SU-DHL-6 (cell line): ENCODE measurements at regions not wholly inside any gene's neighbourhood (a gene's known extent, or its start where the extent isn't known, plus 50 kb on each side); places are given as distances from the start of the nearest gene placed in this dataset.

Experiments used
- H2AFZ ChIP-seq: fragments of 200-600 bp; sonication (generic); 2 replicates; pipeline ENCODE4 v1.6.1; 2014; ENCODE audit warnings: low read depth, mild to moderate bottlenecking, moderate library complexity, mixed read lengths, antibody characterized with exemption, low read length; ENCODE audit not compliant: severe bottlenecking
- H3F3A ChIP-seq: fragments of 200-600 bp; shearing (Covaris generic); 2 replicates; pipeline ENCODE4 v1.6.0; 2016; ENCODE audit warnings: antibody characterized with exemption, mild to moderate bottlenecking; ENCODE audit not compliant: insufficient read depth
- H3K27ac ChIP-seq: fragments of 200-600 bp; sonication (generic); 2 replicates; pipeline ENCODE4 v1.5.1; 2016; ENCODE audit warnings: low read depth, mild to moderate bottlenecking, low read length, moderate library complexity, mixed read lengths
- H3K27me3 ChIP-seq: fragments of 200-600 bp; sonication (generic), shearing (Covaris generic); 2 replicates; pipeline ENCODE4 v1.6.0; 2014; ENCODE audit warnings: mild to moderate bottlenecking, low read length
- H3K36me3 ChIP-seq: fragments of 200-600 bp; sonication (generic); 2 replicates; pipeline ENCODE4 v1.6.1; 2014; ENCODE audit warnings: mild to moderate bottlenecking, low read length, mixed read lengths
- H3K4me2 ChIP-seq: fragments of 300-600, 200-600 bp; shearing (Covaris generic), sonication (generic); 2 replicates; pipeline ENCODE4 v1.6.0; 2014; ENCODE audit warnings: low read length, low read depth, mild to moderate bottlenecking; ENCODE audit not compliant: poor library complexity, severe bottlenecking
- H3K4me3 ChIP-seq: fragments of 200-600 bp; sonication (generic); 2 replicates; pipeline ENCODE4 v1.5.1; 2014; ENCODE audit warnings: antibody characterized with exemption, low read length, mild to moderate bottlenecking, mixed read lengths; ENCODE audit not compliant: insufficient read depth, poor library complexity, severe bottlenecking
- H3K79me2 ChIP-seq: fragments of 200-600 bp; sonication (generic); 2 replicates; pipeline ENCODE4 v1.6.1; 2014; ENCODE audit warnings: mild to moderate bottlenecking, low read length, moderate library complexity; ENCODE audit not compliant: insufficient read depth
- H3K9ac ChIP-seq: fragments of 200-600 bp; sonication (generic); 2 replicates; pipeline ENCODE4 v1.7.0; 2014; ENCODE audit warnings: mild to moderate bottlenecking, low read length
- H3K9me2 ChIP-seq: fragments of 200-600 bp; sonication (generic); replicated peaks from 2 replicates; pipeline ENCODE4 v1.6.1; 2014; ENCODE audit warnings: low read length; ENCODE audit not compliant: insufficient read depth
- H3K9me3 ChIP-seq: fragments of 200-600 bp; sonication (generic); 2 replicates; pipeline ENCODE4 v1.6.1; 2014; ENCODE audit warnings: low read length, mixed read lengths; ENCODE audit not compliant: insufficient read depth
- H4K20me1 ChIP-seq: fragments of 200-600 bp; sonication (generic); 2 replicates; pipeline ENCODE4 v1.6.1; 2014; ENCODE audit warnings: low read depth, mild to moderate bottlenecking, antibody characterized with exemption, low read length, moderate library complexity, mixed read lengths
- EZH2phosphoT487 ChIP-seq: fragments of 200-600 bp; sonication (generic), shearing (Covaris generic); conservative IDR thresholded peaks from 2 replicates; pipeline ENCODE4 v1.6.1; 2018; ENCODE audit warnings: mild to moderate bottlenecking, antibody characterized with exemption, low read length, moderate library complexity, mixed read lengths
- TF ChIP-seq, protein P1 (sequence below): fragments of 200-600 bp; sonication (generic); IDR thresholded peaks from one replicate; pipeline ENCODE4 v1.5.1; 2017; ENCODE audit warnings: antibody characterized with exemption, mild to moderate bottlenecking, low read length, moderate library complexity; ENCODE audit not compliant: insufficient read depth, poor library complexity, severe bottlenecking

DNA sequence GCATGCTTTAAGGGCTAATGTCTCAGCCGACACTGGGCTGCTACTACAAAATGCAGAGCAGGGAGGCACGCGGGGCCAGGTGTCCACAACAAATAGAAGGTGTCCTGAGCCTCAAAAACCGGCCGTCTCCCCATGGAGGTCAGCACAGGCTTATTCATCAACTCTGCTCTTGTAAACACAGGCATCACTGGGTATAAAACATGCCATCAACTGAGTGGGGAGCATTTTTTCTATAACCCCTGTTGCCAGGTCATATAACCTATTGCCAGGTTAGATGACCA, 271.6 kb downstream of the AUH start:
- no peak for TF ChIP-seq EZH2phosphoT487
- TF ChIP-seq, protein P1, sequence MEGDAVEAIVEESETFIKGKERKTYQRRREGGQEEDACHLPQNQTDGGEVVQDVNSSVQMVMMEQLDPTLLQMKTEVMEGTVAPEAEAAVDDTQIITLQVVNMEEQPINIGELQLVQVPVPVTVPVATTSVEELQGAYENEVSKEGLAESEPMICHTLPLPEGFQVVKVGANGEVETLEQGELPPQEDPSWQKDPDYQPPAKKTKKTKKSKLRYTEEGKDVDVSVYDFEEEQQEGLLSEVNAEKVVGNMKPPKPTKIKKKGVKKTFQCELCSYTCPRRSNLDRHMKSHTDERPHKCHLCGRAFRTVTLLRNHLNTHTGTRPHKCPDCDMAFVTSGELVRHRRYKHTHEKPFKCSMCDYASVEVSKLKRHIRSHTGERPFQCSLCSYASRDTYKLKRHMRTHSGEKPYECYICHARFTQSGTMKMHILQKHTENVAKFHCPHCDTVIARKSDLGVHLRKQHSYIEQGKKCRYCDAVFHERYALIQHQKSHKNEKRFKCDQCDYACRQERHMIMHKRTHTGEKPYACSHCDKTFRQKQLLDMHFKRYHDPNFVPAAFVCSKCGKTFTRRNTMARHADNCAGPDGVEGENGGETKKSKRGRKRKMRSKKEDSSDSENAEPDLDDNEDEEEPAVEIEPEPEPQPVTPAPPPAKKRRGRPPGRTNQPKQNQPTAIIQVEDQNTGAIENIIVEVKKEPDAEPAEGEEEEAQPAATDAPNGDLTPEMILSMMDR = no peak
- H3F3A ChIP-seq = no peaks in the 10 kb centered on the region
- no peaks in the 10 kb centered on the region for H3K79me2 ChIP-seq
- H3K4me2 ChIP-seq = no peak overlapping the region
- no peaks in the 10 kb centered on the region for H3K9me2 ChIP-seq
- no peaks in the 10 kb centered on the region for H3K27me3 ChIP-seq
- H3K27ac ChIP-seq = no peak overlapping the region
- H2AFZ ChIP-seq = no peak overlapping the region
- no peaks in the 10 kb centered on the region for H3K36me3 ChIP-seq
- H3K9ac ChIP-seq = no peak overlapping the region
- no peaks in the 10 kb centered on the region for H3K9me3 ChIP-seq
- no peak overlapping the region for H3K4me3 ChIP-seq
- no peaks in the 10 kb centered on the region for H4K20me1 ChIP-seq

GRCh38 chr9:91092214-91092613, 269.5 kb downstream of the AUH start:
- Histone ChIP-seq H3K9me3 (no peaks in the 10 kb centered on the region), H3K9ac (no peak overlapping the region), H4K20me1 (no peaks in the 10 kb centered on the region), H2AFZ (no peak overlapping the region), H3K27me3 (no peaks in the 10 kb centered on the region), H3K4me3 (no peak overlapping the region), H3K9me2 (no peaks in the 10 kb centered on the region), H3K36me3 (no peaks in the 10 kb centered on the region), H3K27ac (no peak overlapping the region), H3K79me2 (no peaks in the 10 kb centered on the region), H3F3A (no peaks in the 10 kb centered on the region), H3K4me2 (no peak overlapping the region)
- no peak for TF ChIP-seq EZH2phosphoT487
- TF ChIP-seq, protein P1 = no peak

- no peak overlapping the region for H2AFZ ChIP-seq
- H3K79me2 ChIP-seq = no peaks in the 10 kb centered on the region
- no peak overlapping the region for H3K4me2 ChIP-seq
- no peaks in the 10 kb centered on the region for H3K27me3 ChIP-seq
- H3K9me3 ChIP-seq = no peaks in the 10 kb centered on the region
- H3K9me2 ChIP-seq = no peaks in the 10 kb centered on the region
- no peak for TF ChIP-seq EZH2phosphoT487
- TF ChIP-seq, protein P1 = no peak
- no peak overlapping the region for H3K4me3 ChIP-seq
- no peaks in the 10 kb centered on the region for H4K20me1 ChIP-seq
- no peaks in the 10 kb centered on the region for H3K36me3 ChIP-seq
- H3K9ac ChIP-seq = no peak overlapping the region
- H3F3A ChIP-seq = no peaks in the 10 kb centered on the region
- H3K27ac ChIP-seq = no peak overlapping the region
Measured at GRCh38 chr9:91094324-91095088, 267.2 kb downstream of the AUH start.
